HT1080 (cell line): ENCODE measurements at regions not wholly inside any gene's neighbourhood (a gene's known extent, or its start where the extent isn't known, plus 50 kb on each side); places are given as distances from the start of the nearest gene placed in this dataset.
"Not testable (repeated sequence)": the region's sequence is repeated elsewhere in the genome, so short reads cannot be mapped to it uniquely, and the experiment has no call there.

Experiments
- DNase-seq: peaks from one replicate; pipeline ENCODE4 v3.0.0-alpha.2; 2015; ENCODE audit warnings: low read depth

DNA sequence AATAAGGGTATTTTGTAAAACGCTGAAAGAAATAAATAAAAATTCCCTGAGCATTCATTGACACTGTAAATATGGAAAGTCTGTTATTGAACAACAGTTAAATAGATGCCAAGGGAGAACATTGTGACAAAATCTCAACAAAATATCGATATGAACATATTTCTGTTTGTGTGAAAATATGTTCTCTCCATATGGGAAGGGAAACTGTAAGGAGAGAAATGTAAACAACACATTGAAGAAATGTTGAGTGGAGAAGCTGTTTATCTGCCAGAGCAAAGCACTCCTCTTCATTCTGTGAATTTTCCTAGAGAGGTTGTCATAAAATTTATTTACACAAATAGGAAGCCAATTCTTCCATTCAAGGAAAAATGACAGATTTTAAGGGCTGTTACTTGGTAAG is 57.1 kb upstream of the EOMES start:
- no peak for DNase-seq

DNA sequence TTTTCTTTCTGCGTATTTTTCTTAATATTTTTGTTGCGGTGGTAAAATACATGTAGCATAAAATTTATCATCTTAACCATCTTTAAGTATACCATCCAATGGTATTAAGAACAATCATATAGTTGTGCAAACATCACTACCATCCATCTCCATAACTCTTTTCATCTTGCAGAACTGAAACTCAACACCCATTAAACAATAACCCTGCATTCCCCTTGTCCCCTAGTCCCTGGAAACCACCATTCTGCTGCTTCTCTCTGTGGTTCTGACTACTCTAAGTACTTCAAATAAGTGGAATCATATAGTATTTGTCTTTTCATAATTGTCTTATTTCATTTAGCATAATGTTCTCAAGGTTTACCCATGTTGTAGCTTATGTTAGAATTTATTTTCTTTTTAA is 67.3 kb upstream of the EOMES start:
- DNase-seq, result no peak

DNA sequence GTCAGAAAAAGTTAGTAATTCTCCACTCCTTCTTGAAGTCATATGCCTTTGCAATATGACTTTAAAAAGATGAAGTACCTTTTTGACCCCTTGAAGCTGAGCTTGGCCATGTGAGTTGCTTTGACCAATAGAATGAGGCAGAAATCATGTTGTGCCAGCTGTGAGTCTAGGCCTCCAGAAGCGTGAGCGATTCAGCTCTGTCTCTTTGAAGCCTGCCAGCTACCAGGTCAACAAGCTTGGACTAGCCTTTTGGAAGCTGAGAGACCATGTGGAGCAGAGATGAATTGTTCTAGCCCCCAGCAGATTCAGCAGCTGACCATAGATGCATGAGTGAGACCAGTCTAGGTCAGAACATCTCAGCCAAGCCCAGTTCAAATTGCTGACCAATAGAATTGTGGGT is 69.8 kb upstream of the EOMES start:
- DNase-seq, result no peak

DNA sequence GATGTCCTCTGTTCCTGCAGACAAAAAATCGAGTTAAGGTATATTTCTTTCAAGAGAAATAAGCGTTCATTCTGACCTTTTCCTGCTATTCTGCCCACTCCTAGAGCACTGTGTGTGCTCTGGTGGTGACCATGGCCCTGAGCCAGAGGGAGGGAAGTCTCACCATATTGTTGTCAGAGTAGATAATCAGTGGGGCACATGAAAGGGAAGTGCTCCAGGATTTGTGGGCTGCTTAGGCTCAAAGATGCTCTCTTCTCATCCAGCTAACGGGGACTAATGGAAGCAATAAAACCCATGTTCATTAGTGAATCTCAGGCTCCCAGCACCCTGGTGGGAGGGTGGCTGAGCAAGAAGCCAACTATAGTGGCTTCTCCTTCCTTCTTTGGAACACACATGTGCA is 70.7 kb upstream of the EOMES start:
- DNase-seq, result no peak

DNA sequence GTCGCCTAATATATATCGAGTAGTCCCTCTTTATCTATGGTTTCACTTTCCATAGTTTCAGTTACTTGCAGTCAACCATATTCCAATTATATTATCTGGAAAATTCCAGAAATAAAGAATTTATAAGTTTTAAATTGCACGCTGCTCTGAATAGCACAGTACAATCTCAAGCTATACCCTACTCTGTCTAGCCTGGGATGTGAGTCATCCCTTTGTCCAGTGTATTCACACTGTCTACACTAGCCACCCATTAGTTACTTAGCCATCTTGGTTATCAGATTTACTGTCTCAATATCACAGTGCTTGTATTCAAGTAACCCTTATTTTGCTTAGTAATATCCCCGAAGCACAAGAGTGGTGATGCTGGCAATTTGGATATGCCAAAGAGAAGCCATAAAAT is 72.1 kb upstream of the EOMES start:
- peak; percentile 23 for DNase-seq

DNA sequence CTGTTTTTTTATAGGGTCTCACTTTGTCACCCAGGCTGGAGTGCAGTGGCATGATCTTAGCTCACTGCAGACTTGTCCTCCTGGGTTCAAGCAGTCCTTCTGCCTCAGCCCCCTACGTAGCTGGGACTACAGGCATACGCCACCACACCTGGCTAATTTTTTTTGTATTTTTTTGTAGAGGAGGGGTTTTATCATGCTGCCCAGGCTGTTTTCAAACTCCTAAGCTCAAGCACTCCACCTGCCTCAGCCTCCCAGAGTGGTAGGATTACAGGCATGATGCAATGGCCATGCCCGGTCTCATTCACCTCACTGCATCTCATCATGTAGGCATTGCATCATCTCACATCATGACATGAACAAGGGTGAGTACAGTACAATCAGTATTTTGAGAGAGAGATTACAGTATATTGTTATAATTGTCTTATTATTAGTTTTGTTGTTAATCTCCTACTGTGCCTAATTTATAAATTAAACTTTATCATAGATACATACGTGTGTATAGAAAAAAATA is 74.3 kb upstream of the EOMES start:
- no peak for DNase-seq

DNA sequence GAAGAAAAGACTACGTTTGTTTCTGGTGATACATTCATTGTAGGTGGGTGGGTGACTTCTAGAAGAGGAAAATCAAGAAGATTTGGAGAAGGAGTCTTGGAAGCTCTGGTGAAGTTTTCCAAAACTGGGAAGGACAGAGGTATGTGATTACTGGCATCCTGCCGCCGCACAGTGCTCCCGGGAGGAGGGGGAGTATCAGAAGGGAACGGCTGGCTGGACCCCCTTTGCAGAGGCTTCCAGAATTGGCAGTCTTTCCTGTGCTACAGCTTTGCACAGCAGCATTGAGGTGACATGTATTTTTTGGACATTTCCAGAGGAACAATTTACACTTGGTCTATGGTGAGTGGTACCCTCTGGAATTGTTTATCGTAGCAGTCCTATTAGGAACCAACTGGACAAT is 75.7 kb upstream of the EOMES start:
- no peak for DNase-seq

DNA sequence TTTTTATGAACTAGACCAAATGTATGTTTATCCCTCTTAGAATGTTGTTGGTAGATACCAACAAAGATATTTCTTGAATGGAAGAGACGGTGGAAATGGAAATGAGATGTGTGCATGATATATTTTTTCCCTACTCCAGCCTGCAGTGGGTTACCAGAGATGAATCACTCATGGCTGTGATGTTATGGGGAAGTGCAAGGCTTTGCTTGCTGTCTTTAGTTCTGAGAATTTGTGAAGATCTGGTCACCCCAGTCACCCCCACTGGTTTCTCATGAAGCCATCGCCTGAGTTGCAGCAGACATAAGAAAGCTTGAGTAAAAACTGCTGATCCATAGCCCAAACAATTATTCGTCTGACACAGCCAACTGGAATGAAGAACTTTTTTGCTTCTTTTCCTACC is 78.1 kb upstream of the EOMES start:
- DNase-seq, result no peak

DNA sequence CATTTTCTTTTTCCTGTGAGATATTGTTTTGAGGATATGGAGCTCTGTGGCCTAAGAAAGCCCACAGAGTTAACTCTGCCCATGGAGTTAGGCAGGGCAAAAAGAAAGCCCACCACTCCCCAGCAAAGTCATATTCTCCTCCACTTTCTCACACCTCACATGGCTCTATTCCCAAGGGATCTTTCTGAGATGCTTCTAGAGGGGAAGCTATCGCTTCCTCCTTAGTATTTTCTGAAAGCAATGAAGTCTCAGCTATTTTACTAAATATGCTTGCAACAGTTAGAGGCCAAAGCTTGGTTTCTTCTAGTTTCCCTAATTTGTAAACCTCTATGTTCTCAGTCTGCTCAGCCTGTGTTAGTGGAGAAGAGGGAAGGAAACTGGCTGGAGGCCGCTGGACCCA is 80.3 kb upstream of the EOMES start:
- DNase-seq, result no peak

DNA sequence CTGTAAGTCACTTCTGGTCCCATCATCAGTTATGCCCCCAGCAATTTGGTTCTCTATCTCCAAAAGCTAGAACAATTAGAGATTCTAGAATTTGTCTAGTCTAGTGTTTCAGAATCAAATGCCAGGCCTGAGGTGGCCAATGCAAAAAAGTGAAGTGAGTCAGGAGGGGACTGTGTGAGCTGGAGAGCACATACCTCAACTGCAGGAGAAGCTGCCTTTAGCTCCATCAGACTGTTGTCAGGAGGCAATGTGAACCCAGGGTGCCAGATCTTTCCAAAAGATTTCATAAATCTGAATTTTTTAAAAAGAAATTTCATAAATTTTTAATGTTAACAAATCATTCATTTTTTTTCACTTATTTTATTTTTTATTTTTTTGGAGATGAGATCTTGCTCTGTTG is 80.7 kb upstream of the EOMES start:
- DNase-seq, result no peak

DNA sequence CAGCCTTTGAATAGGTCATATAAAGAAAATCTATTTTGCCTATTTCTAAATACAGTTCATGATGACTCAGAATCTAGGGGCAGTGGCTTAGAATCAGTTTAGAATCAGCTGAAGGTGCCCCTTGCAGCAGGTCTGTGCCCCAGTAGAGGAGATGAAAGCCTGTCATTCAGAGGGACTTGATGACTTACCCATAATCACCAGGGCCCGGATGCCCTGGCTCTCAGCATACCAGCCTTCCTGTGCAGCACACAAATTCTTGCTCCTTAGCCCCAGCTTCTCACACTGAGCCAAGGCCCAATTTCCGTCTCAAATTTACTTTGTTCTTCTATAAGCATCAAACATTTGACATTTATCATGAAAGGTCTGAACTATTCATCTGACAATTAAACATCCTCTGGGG is 83.2 kb upstream of the EOMES start:
- no peak for DNase-seq

DNA sequence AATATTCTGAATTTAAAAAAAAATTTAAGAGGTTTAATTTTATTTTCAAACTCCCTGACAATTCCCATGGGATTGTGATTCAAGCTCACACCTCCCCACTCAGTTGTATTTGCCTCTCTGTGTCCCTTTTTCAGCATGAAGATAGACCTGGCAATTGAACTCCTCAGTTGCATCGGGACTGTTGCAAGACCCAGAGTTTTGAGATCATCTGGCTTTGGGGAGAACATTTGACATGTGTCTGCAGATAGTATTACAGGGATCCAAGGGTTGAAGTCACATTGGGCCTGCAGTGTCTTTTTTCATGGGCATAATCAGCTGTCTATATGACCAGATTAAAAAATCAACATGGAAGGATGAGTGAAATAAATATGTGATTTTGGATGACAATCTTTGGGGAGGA is 91.1 kb upstream of the EOMES start:
- no peak for DNase-seq

DNA sequence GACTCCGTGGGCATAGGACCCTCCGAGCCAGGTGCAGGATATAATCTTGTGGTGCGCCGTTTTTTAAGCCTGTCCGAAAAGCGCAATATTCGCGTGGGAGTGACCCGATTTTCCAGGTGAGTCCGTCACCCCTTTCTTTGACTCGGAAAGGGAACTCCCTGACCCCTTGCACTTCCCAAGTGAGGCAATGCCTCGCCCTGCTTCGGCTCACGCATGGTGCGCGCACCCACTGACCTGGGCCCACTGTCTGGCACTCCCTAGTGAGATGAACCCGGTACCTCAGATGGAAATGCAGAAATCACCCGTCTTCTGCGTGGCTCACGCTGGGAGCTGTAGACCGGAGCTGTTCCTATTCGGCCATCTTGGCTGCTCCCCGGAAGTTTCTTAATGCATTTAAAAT is 99.5 kb upstream of the EOMES start:
- not testable (repeated sequence) for DNase-seq

DNA sequence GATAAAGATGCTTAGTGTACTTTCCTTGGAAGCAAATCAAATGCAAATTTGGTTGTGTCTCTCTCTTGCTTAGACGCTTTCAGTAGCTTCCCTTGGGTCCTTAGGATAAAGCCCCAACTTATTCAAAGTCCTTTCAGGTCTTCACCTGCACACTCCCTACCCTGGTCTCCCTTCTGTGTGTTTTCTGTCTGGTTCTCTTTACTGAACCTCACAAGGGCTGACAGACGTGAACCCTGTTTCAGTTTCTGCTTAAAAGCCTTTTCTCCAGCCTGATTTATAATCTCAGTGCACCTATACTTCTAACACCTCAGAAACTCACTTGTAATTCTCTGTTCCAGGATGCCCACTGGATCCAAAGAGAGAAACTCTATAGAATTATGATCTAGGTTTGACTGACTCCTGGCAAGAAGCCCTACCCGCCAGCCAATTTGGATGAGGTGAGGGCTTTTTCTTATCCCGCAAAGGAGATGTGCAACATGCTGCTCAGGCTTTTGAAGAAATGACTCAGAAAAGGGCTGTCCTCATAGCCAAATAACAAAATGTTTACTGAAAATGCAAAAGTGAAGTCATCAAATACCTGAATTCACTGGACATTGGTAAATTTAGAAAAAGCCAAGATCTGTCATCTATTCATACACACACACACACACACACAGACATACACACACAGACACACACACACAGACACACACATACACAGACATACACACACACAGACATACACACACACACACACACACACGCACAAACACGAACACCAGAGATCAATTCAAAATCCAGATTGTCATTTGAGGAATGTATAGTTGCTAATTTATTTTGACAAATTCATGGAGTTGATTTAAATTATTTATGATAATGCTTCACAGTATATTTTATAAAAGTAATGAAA is 102.4 kb upstream of the EOMES start:
- DNase-seq, result no peak

DNA sequence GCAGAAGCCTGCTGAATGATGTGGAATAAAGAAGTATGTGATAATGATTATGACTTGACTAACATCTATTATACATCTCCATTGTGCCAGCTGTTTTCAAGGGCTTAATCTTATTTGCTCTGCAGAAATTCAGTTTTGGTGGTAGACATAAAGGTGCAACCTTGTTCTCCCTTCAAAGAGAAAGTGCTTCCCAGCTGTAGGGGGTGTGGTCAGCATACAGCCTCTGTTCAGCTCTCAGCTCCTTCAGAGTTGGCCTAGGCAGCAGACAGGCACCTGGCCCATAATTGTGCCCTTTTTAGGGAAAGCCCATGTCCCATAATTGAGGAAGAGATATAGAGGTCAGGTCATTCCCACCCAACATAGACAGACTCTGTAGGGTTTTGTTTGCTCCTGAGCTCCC is 104.3 kb upstream of the EOMES start:
- DNase-seq, result no peak

DNA sequence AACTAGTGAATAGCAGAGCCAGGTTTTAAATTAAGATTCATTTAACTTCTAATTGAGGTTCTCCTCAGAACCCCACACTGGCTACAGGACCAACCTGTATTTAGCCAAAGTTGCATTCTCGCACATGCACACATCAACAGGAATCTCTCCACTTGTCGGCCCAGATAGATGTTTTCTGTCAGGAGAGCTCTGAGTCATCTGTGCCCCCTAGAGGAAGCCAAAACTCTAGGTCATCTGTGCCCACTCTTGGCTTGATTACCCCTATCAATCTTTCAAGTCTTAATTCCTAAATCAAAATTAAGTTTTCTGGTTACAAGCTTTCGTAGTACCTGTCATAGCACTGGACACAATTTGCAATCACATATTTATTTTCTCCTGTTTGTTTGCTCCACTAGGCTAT is 104.9 kb upstream of the EOMES start:
- no peak for DNase-seq

DNA sequence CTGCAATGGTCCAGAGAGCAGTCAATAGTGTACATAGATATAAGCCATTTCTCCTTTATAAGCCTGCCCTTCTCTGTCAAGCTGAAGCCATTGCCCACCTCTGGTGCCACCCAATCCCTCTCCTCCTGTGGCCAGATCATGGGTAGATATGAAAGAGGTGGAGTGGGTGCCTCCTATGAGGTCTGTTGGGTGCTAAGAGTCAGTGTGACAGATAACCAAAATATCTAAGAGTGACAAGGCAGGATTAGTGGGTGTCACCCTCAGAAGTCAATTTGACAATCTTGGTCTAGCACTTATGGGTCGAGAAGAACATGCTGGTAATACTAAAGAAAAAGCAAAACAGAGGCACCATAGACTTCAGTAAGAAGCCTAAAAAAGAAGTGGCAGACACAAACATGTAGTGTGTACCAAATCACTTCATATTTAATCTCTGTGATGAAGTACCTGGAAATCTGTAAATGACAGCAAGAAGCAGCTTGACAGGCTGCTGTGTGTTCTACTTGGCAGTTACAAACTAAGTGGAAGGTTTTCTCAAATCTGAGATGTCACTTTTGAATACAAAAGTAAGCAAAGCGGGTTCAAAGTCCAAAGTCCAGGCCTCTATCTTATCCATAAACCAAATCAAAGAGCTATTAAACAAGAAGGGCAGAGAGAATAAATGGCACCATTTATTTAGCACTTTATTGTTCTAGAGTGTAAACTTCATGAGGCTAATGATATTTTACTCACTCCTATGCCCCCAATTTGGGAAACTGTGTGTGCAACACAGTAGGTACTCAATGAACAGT is 118.9 kb upstream of the EOMES start:
- no peak for DNase-seq

DNA sequence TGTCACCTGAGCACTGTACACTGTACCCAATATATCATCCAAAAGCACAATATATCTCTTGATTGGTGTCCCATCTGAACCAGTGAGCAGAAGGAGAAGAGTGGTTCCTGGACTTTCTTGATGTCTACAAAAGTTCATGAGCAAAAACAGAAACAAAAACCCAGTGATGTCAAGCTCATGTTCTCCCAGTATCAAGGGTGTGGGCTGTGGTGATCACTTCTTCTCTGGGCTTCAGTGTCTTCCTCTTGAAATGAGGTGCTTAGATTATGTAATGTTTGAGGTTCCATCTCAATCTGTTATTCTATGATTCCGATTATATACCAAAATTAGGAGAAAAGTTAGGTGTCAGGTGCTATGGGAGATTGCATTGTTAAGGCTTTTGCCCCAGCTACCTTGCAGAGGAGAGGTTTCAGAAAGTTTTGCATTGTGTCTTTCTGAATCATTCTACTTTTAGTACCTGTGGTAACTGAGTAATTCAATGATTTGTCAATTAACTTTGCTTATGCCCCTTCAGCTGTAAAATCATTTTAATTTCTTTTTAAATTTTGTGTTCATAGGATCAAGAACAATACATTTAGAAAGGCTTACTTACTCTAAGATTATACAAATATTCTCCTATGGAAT is 122.0 kb upstream of the EOMES start:
- DNase-seq, result no peak

DNA sequence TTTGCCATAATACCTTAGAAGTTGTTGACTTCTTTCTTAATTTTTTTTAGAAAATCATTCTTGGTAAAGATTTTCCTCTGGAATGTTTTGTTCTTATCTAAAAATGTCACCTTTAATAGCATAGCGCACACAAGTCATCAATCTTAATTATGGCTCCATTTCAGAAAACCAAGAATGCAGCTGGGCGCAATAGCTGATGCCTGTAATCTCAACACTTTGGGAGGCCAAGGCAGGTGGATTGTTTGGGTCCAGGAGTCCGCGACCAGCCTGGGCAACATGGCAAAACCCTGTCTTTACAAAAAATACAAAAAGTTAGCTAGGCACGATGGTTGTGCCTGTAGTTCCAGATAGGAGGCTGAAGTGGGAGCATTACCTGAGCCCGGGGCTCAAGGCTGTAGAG is 125.6 kb upstream of the EOMES start:
- DNase-seq, result no peak

DNA sequence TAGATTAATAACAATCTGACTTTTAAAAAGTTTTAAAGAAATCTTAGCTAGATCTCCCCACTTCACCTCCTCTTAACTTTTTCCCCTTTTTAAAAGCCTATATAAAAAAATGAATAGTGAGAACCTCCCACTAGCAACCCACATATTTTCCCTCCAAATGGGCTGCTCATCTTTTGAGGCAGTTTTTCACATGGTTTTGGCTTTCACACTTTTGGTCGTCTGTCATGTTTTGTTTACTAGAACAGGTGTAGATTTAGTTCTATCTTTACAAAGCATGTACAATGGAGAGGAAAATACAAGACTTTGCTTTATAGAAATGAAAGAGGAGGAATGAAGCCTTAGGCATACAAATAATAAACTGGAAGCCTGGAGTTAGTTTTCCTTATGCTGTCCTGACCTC is 126.7 kb upstream of the EOMES start:
- DNase-seq, result no peak

DNA sequence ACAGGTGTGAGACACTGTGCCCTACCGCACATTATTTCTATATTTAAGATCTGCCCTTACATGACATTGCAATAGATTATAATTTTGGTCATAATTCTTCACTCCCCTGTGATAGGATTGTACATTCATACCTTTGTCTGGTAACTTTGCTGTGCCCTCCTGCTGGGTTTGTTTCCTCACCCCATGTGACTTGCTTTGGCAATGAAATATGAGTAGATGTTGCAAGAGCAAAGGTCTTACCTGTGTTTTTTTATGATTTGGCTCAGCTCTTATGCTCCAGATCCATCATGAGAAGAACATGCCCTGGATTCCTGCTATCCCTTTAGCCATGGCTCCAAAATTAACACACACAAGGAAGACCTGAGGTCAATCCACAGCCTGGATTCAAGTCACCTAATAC is 137.7 kb upstream of the EOMES start:
- no peak for DNase-seq
